GDM1 (cell line): ENCODE measurements at regions not wholly inside any gene's neighbourhood (a gene's known extent, or its start where the extent isn't known, plus 50 kb on each side); places are given as distances from the start of the nearest gene placed in this dataset.
"Not testable (repeated sequence)": the region's sequence is repeated elsewhere in the genome, so short reads cannot be mapped to it uniquely, and the experiment has no call there.

ENCODE experiments used
- DNase-seq: peaks from one replicate; lab custom pipeline; 2025; lab: John Stamatoyannopoulos, UW

- DNase-seq: no peak
Measured at GRCh38 chr9:30121611-30122010, 2262.8 kb upstream of the ACO1 start.

GRCh38 chr9:30125881-30126280 lies 2258.6 kb upstream of the ACO1 start:
- DNase-seq: no peak

DNA sequence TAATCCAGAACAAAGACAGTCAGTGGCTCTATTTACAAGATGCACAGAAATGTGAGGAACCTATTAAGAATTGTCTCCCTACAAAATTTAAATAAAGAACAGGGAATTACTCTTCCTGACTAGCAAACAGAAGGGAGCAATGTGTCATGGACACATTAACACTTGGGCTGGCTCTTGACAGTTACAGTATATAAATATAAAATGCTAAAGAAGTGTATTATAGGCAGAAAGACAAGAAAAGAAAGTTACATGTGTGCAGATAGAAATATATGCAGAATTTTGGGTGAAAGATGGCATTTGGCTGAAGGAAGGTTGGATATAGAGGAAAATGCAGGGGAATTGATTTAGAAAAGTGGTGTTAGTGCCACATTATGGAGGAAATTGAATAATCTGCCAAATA lies 2257.1 kb upstream of the ACO1 start:
- DNase-seq: no peak

GRCh38 chr9:30140407-30140806 lies 2244.0 kb upstream of the ACO1 start:
- DNase-seq: no peak

DNA sequence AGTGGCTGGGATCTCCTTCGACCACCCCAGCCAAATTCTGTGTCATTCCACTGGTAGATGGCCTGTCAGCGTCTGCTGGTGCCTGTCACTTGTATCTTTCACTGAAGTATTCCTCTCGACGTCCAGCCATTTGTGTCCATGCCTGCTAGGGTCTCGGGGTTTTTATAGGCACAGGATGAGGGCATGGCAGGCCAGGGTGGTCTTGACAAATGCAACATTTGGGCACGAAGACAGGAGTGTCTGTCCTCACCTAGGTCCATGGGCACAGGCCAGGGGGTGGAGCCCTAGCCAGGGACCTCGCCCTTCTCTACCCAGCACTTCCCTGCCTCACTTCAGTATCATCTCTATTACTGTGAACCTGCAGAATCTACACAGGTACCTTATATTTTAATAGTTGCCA lies 2223.9 kb upstream of the ACO1 start:
- no peak for DNase-seq

DNA sequence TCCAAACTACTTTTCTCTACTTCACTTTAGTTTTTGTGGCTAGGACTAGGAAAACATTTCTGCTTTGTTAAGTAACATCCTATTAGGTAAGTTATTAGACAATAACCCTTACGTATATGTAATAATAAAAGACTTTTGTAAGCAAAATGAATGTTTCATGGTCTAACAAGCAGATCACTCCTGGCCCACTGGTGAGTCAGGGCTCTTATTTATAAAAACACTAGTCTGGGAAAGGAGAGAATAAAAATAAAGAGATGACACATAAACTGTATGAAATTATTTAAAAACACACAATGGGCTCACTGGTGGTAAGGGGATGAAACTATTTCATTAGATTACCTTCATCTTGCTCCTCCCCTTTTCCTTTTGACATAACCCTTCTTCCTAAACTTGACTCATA lies 2212.2 kb upstream of the ACO1 start:
- DNase-seq: no peak

- DNase-seq: no peak
Measured at GRCh38 chr9:30178610-30179009, 2205.8 kb upstream of the ACO1 start.

DNA sequence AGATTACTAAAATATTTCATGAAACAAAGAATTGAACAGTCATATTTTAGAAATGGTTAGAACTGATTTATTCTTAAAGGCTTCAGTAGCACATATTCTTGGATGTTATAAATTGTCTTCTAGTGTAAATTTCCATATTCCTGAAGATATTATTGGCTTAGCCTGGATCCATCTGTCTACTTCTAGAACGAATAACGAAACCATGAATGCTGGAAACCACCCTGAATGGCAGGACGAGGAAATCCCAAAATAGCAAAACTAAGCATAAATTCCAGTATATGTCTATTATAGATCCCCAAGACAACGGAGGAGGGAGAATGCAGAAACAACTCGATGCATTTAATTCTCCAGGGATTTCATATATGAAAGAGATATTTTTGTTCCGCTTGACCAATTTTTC lies 2191.0 kb upstream of the ACO1 start:
- DNase-seq: no peak

DNA sequence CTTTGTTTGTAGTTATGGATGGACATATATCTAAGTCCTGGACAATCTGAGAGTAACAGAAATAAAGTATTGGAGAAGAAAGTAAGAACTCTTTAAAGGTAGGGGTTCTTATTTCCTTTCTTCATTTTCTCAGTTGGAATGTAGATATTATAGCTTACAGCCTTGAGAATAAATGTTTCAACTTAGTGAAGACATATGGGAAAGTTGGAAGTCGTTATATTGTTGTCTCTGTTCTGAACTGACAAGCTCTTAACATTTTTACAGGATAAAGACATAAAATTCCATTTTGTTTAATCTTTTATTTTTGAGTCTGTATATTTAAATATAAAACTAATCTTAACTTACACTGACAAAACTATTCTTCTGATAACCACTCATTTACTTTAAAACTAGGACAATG lies 2187.5 kb upstream of the ACO1 start:
- no peak for DNase-seq

DNA sequence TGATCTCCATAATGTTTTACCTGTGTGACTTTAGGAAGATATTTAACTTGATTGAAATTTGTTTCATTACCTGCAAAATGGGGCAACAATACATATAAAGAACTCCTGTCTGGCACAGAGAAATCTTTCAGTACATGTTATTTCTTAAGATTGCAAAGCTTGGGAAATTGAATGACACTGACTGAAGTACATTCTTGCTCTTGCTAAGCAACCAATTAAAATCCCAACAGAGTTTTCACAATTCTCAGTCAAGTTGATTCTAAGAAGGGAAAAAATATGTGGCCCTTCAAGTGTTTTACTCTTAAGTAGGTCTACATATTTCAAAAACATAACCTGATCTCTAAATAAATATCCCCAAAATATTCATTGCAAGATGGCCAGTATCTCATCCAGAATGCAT lies 2187.0 kb upstream of the ACO1 start:
- no peak for DNase-seq

DNA sequence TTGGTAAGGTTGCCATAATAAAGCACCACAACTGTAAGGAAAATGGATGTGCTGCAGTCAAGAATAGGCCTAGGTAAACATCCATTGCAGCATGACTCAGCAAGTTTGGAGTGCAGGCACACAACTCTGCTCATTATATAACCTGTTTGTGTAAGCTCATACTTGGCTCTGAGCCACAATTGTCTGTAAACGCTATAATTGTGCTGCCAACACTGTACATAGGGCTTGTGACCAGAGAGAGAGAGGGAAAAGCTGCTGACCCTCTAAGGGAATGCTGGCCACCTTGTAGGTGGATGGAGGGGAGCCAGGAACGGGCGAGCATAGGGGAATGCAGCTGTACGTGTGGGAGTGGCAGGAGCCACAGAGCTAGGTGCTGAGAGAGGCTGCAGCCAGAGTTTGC lies 2186.5 kb upstream of the ACO1 start:
- DNase-seq: no peak

- DNase-seq: no peak
Measured at GRCh38 chr9:30198463-30199309, 2185.8 kb upstream of the ACO1 start.

GRCh38 chr9:30201024-30201423 lies 2183.4 kb upstream of the ACO1 start:
- no peak for DNase-seq

DNA sequence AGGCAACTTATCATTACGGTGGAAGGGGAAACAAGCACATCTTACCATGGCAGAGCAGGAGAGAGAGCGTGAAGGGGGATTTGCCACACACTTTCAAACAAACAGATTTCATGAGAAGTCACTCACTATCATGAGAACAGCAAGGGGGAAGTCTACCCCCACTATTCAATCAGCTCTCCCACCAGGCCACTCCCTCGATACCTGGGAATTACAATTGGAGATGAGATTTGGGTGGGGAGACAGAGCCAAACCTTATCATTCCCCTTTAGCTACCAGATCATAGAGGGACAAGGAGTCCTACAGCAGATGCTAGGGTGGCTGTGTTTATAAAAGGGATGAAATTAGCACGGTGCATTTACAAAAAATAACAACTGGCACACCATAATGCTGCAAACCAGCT lies 2149.4 kb upstream of the ACO1 start:
- DNase-seq: no peak

- DNase-seq: no peak
Measured at GRCh38 chr9:30235564-30235963, 2148.9 kb upstream of the ACO1 start.

DNA sequence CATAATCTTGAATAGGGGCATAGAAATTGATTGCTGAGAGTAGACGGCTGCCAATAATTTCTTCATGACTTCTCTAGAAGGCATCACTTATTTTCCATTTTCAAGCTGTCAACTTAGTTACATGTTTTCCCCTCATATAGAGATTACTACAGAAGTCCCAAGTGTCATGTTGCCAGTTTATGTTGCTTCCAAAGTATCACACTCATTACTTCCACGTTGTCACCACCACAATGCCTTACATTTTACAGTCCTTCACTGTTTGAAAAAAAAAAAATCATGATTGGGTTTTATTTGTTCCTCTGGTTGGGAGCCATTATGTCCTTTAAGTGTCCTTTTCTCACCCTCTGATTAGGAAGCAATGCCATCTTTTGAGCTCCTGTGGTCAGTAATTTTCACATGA lies 2144.6 kb upstream of the ACO1 start:
- DNase-seq: no peak

- no peak for DNase-seq
Measured at GRCh38 chr9:30243467-30243866, 2141.0 kb upstream of the ACO1 start.

GRCh38 chr9:30244877-30245276 lies 2139.6 kb upstream of the ACO1 start:
- no peak for DNase-seq

DNA sequence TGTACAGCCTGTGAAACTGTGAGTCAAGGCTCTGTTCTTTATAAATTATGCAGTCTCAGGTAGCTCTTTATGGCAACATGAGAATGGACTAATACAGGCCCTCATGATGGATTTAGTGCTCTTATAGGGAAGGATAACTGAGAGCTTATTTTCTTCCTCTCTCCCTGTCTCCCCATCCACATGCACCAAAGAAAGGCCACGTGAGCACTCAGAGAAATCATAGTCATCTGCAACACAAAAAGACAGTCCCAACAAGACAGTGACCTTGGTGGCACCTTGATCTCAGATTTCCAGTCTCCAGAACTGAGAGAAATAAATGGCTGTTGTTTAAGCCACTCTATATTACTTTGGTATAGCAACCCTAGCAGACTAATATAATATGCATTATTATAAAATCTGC lies 2133.6 kb upstream of the ACO1 start:
- no peak for DNase-seq

GRCh38 chr9:30258094-30258493 lies 2126.3 kb upstream of the ACO1 start:
- DNase-seq: no peak

DNA sequence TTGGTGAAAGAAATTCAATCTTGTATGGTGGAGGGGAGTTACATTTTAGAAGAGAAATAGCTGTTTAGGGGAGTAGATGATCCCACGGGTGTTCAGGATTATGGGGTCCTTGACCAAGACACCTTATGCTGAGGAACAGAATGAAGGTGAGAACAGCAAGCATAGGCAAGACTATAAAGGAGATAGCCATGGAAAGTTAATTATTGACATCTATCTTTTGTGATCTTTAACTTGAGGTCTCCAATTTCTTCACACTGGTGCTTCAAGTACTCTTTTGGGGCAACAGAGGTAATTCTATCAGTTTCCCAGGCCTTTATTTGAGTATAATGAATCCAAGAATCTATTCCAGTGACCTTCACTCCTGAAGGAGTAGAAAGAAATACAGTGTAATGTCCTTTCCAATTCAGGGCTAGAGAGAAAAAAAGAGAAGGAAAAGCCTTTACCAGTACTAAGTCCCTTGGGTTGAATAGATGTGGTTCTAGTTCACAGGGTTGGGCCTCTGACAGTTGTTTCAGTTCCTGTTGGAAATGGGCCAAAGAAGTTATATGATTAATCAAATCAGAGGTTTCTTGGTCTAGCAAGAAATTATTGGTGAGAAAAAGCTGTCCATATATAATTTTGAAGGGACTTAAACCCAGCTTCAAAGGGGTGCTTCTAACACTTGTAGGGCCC lies 2104.1 kb upstream of the ACO1 start:
- DNase-seq: no peak

- DNase-seq: no peak
Measured at GRCh38 chr9:30289435-30289834, 2095.0 kb upstream of the ACO1 start.

DNA sequence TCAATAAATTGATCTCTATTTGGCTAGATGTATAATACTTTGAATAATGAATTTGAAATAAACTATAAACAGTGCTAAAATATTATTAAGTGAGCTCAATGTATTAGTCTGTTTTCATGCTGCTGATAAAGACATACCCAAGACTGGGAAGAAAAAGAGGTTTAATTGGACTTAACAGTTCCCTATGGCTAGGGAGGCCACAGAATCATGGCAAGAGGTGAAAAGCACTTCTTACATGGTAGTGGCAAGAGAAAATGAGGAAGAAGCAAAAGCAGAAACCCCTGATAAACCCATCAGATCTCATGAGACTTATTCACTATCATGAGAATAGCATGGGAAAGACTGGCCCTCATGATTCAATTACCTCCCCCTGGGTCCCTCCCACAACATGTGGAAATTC lies 2092.4 kb upstream of the ACO1 start:
- not testable (repeated sequence) for DNase-seq

DNA sequence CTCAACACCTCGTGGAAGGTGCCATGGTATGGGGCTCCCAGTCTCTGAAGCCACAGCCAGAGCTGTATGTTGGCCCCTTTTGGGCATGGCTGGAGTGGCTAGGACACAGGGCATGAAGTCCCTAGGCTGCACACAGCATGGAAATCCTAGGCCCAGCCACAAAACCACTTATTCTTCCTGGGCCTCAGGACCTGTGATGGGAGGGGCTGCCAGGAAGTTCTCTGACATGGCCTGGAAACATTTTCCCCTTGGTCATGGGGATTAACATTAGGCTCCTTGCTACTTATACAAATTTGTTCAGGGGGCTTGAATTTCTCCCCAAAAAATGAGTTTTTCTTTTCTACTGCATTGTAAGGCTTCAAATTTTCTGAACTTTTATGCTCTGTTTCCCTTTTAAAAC lies 2091.2 kb upstream of the ACO1 start:
- DNase-seq: no peak
